HepG2 (cell line): ENCODE measurements at regions not wholly inside any gene's neighbourhood (a gene's known extent, or its start where the extent isn't known, plus 50 kb on each side); places are given as distances from the start of the nearest gene placed in this dataset.

ENCODE experiments used
- BHLHE40 ChIP-seq: IDR thresholded peaks from 2 replicates; pipeline ENCODE4 v1.6.1; 2011; ENCODE audit warnings: low read length, improper control_type of control experiment
- CBX1 ChIP-seq: IDR thresholded peaks from one replicate; pipeline ENCODE4 v1.6.1; 2016; ENCODE audit warnings: antibody characterized with exemption, low read depth
- CEBPG ChIP-seq: IDR thresholded peaks from 2 replicates; pipeline ENCODE4 v1.6.1; 2016
- ISX ChIP-seq: sonication (generic); formaldehyde crosslinking; conservative IDR thresholded peaks from 2 replicates; pipeline ENCODE4 v1.5.0; 2020; ENCODE audit warnings: missing genetic modification reagents
- KLF15 ChIP-seq: sonication (generic); formaldehyde crosslinking; IDR thresholded peaks from 2 replicates; pipeline ENCODE4 v1.8.1; 2023; ENCODE audit warnings: borderline replicate concordance, mild to moderate bottlenecking, inconsistent platforms, missing genetic modification reagents, mixed read lengths
- MBD4 ChIP-seq: IDR thresholded peaks from 2 replicates; pipeline ENCODE4 v1.6.1; 2012; ENCODE audit warnings: low read length, inconsistent platforms, borderline replicate concordance
- NFKB2 ChIP-seq: sonication (generic); formaldehyde crosslinking; IDR thresholded peaks from 2 replicates; pipeline ENCODE4 v1.4.0; 2020; ENCODE audit warnings: missing genetic modification reagents, borderline replicate concordance
- NONO ChIP-seq, 2 experiments: fragments of 450-650 bp in 1 of 2; sonication (generic) in 1 of 2; formaldehyde crosslinking in 1 of 2; IDR thresholded peaks in 1 of 2; conservative IDR thresholded peaks in 1 of 2; 2 replicates each; pipeline versions ENCODE4 v1.6.1 to v1.8.0; 2017 to 2022; ENCODE audit warnings: mild to moderate bottlenecking in 1 of 2, missing genetic modification reagents in 1 of 2, moderate library complexity in 1 of 2
- NR2F1 ChIP-seq, 2 experiments: fragments of 450-650 bp in 1 of 2; formaldehyde crosslinking in 1 of 2; IDR thresholded peaks; 2 replicates each; pipeline versions ENCODE4 v1.5.0 to v1.6.1; 2016 to 2020; ENCODE audit warnings: mild to moderate bottlenecking in 1 of 2, missing compliant biosample characterization in 1 of 2, missing genetic modification reagents in 1 of 2, moderate library complexity in 1 of 2
- NR2F2 ChIP-seq: IDR thresholded peaks from 2 replicates; pipeline ENCODE4 v1.6.1; 2012; ENCODE audit warnings: low read depth, inconsistent platforms, borderline replicate concordance
- SOX5 ChIP-seq: IDR thresholded peaks from 2 replicates; pipeline ENCODE4 v1.6.1; 2016; ENCODE audit warnings: borderline replicate concordance
- SP140L ChIP-seq: sonication (generic); formaldehyde crosslinking; IDR thresholded peaks from 2 replicates; pipeline ENCODE4 v1.4.0; 2020; ENCODE audit warnings: missing genetic modification reagents, borderline replicate concordance
- STAG1 ChIP-seq: sonication (generic); formaldehyde crosslinking; IDR thresholded peaks from 2 replicates; pipeline ENCODE4 v1.4.0; 2020; ENCODE audit warnings: missing genetic modification reagents
- U2AF2 ChIP-seq: fragments of 200-400 bp; formaldehyde crosslinking; IDR thresholded peaks from 2 replicates; pipeline ENCODE4 v1.6.1; 2017; ENCODE audit warnings: low read depth, mild to moderate bottlenecking, low read length
- ZFP36 ChIP-seq: fragments of 150-350 bp; IDR thresholded peaks from 2 replicates; pipeline ENCODE4 v1.6.1; 2018; ENCODE audit warnings: borderline replicate concordance, low read length, low read depth; ENCODE audit not compliant: partially characterized antibody
- ZNF101 ChIP-seq: sonication (generic); formaldehyde crosslinking; IDR thresholded peaks from 2 replicates; pipeline ENCODE4 v1.4.0; 2020; ENCODE audit warnings: mild to moderate bottlenecking, low read depth, missing genetic modification reagents, borderline replicate concordance
- ZNF260 ChIP-seq: sonication (generic); formaldehyde crosslinking; IDR thresholded peaks from 2 replicates; pipeline ENCODE4 v1.4.0; 2020; ENCODE audit warnings: missing genetic modification reagents, low read depth, mild to moderate bottlenecking, borderline replicate concordance
- ZNF7 ChIP-seq: IDR thresholded peaks from 2 replicates; pipeline ENCODE4 v1.6.1; 2016; ENCODE audit warnings: missing biosample characterization, missing genetic modification reagents
- TF ChIP-seq, protein P1 (sequence below): sonication (generic); formaldehyde crosslinking; IDR thresholded peaks from 2 replicates; pipeline ENCODE4 v1.4.0; 2020; ENCODE audit warnings: missing genetic modification reagents
- TF ChIP-seq, protein P2 (sequence below): sonication (generic); formaldehyde crosslinking; IDR thresholded peaks from 2 replicates; pipeline ENCODE4 v1.8.1; 2023; ENCODE audit warnings: mild to moderate bottlenecking, missing genetic modification reagents
- TF ChIP-seq, protein P3 (sequence below), 2 experiments: sonication (generic) in 1 of 2; formaldehyde crosslinking in 1 of 2; IDR thresholded peaks; 2 replicates each; pipeline versions ENCODE4 v1.4.0 to v1.6.1; 2018 to 2020; ENCODE audit warnings: missing genetic modification reagents in 2 of 2, borderline replicate concordance in 1 of 2, low read depth in 1 of 2, mild to moderate bottlenecking in 1 of 2, missing biosample characterization in 1 of 2
- TF ChIP-seq, protein P4 (sequence below): sonication (generic); formaldehyde crosslinking; IDR thresholded peaks from 2 replicates; pipeline ENCODE4 v1.4.0; 2020; ENCODE audit warnings: missing genetic modification reagents, mild to moderate bottlenecking, borderline replicate concordance

DNA sequence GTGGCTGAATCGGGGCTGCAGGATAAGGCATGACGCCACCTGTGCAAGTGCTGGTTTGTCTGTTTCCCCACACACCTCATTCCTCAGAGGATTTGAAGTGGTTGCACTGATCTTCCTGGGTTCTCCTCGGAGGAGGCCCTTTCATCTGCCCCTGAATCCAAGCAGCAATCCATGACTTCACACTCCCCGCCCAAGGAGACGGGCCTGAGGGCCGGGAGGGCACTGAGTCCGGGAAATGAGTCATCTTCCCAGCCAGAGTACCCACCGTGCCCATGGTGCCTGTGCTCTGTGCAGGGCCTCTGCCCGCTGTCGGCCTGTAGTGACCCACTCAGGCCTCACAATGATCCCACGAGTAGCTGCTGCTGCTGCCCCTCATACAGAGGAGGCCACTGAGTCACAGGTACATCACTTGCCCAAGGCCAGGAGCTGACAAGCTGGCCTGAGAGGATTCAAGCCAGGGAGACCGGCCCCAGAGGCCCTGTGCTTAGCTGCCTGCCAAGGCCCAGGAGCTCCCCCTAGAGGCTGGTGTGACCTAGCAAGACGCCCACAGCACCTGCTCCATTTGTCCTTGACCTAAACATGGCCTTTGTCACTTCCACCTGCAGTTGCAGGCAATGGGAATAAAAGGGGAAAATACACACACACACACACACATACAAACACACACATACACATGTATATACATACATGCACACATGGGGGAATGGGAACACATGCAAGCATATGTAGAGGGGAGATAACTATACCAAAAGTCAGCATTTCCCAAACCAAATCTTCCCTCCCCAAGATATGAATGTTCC, 240.0 kb downstream of the C16orf95 start (continued):
- TF ChIP-seq NR2F1 (CRISPR knock-in tag; IDR thresholded peaks at IDR 0.05) = peak; percentile 83 to 87
- TF ChIP-seq ZNF101 (CRISPR knock-in tag) = no peak
- no peak for TF ChIP-seq SP140L (CRISPR knock-in tag)
- TF ChIP-seq, protein P1, sequence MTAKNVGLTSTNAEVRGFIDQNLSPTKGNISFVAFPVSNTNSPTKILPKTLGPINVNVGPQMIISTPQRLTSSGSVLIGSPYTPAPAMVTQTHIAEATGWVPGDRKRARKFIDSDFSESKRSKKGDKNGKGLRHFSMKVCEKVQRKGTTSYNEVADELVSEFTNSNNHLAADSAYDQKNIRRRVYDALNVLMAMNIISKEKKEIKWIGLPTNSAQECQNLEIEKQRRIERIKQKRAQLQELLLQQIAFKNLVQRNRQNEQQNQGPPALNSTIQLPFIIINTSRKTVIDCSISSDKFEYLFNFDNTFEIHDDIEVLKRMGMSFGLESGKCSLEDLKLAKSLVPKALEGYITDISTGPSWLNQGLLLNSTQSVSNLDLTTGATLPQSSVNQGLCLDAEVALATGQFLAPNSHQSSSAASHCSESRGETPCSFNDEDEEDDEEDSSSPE (CRISPR knock-in tag) = no peak
- TF ChIP-seq, protein P2, sequence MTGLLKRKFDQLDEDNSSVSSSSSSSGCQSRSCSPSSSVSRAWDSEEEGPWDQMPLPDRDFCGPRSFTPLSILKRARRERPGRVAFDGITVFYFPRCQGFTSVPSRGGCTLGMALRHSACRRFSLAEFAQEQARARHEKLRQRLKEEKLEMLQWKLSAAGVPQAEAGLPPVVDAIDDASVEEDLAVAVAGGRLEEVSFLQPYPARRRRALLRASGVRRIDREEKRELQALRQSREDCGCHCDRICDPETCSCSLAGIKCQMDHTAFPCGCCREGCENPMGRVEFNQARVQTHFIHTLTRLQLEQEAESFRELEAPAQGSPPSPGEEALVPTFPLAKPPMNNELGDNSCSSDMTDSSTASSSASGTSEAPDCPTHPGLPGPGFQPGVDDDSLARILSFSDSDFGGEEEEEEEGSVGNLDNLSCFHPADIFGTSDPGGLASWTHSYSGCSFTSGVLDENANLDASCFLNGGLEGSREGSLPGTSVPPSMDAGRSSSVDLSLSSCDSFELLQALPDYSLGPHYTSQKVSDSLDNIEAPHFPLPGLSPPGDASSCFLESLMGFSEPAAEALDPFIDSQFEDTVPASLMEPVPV (CRISPR knock-in tag) = no peak
- 0 out of 2 replicates have a peak, but pooled peaks have one; percentile 33 for TF ChIP-seq NR2F2
- TF ChIP-seq CEBPG (CRISPR knock-in tag) = no peak
- no peak for TF ChIP-seq ZNF260 (CRISPR knock-in tag)
- no peak for TF ChIP-seq ZNF7 (CRISPR knock-in tag)
- TF ChIP-seq, protein P3, sequence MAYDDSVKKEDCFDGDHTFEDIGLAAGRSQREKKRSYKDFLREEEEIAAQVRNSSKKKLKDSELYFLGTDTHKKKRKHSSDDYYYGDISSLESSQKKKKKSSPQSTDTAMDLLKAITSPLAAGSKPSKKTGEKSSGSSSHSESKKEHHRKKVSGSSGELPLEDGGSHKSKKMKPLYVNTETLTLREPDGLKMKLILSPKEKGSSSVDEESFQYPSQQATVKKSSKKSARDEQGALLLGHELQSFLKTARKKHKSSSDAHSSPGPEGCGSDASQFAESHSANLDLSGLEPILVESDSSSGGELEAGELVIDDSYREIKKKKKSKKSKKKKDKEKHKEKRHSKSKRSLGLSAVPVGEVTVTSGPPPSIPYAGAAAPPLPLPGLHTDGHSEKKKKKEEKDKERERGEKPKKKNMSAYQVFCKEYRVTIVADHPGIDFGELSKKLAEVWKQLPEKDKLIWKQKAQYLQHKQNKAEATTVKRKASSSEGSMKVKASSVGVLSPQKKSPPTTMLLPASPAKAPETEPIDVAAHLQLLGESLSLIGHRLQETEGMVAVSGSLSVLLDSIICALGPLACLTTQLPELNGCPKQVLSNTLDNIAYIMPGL (CRISPR knock-in tag; IDR thresholded peaks at IDR 0.05; ENCODE audit: borderline replicate concordance in 1 of 2, low read depth in 1 of 2) = 0 out of 4 replicates have a peak, but pooled peaks of 1 of the 2 experiments have one; percentile 42
- TF ChIP-seq MBD4 = no peak
- TF ChIP-seq KLF15 (CRISPR knock-in tag) = no peak
- TF ChIP-seq STAG1 (CRISPR knock-in tag) = peak; percentile 71
- no peak for TF ChIP-seq CBX1
- no peak for TF ChIP-seq ZFP36
- TF ChIP-seq SOX5 (CRISPR knock-in tag) = no peak
- no peak for TF ChIP-seq NFKB2 (CRISPR knock-in tag)
- TF ChIP-seq BHLHE40 = 0 out of 2 replicates have a peak, but pooled peaks have one; percentile 7
- TF ChIP-seq ISX (CRISPR knock-in tag) = no peak
- no peak for TF ChIP-seq NONO (IDR thresholded peaks at IDR 0.05)
- TF ChIP-seq NONO (CRISPR knock-in tag; conservative IDR thresholded peaks at IDR 0.05) = 0 out of 2 replicates have a peak, but pooled peaks have one; percentile 45
- TF ChIP-seq, protein P4, sequence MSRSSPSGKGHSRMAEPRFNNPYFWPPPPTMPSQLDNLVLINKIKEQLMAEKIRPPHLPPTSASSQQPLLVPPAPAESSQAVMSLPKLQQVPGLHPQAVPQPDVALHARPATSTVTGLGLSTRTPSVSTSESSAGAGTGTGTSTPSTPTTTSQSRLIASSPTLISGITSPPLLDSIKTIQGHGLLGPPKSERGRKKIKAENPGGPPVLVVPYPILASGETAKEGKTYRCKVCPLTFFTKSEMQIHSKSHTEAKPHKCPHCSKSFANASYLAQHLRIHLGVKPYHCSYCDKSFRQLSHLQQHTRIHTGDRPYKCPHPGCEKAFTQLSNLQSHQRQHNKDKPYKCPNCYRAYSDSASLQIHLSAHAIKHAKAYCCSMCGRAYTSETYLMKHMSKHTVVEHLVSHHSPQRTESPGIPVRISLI (CRISPR knock-in tag) = no peak
- TF ChIP-seq U2AF2 = no peak
